SU-DHL-6 (cell line): ENCODE measurements at regions not wholly inside any gene's neighbourhood (a gene's known extent, or its start where the extent isn't known, plus 50 kb on each side); places are given as distances from the start of the nearest gene placed in this dataset.

Source experiments
- EZH2phosphoT487 ChIP-seq: fragments of 200-600 bp; sonication (generic), shearing (Covaris generic); conservative IDR thresholded peaks from 2 replicates; pipeline ENCODE4 v1.6.1; 2018; ENCODE audit warnings: mild to moderate bottlenecking, antibody characterized with exemption, low read length, moderate library complexity, mixed read lengths
- TF ChIP-seq, protein P1 (sequence below): fragments of 200-600 bp; sonication (generic); IDR thresholded peaks from one replicate; pipeline ENCODE4 v1.5.1; 2017; ENCODE audit warnings: antibody characterized with exemption, mild to moderate bottlenecking, low read length, moderate library complexity; ENCODE audit not compliant: insufficient read depth, poor library complexity, severe bottlenecking

- TF ChIP-seq, protein P1, sequence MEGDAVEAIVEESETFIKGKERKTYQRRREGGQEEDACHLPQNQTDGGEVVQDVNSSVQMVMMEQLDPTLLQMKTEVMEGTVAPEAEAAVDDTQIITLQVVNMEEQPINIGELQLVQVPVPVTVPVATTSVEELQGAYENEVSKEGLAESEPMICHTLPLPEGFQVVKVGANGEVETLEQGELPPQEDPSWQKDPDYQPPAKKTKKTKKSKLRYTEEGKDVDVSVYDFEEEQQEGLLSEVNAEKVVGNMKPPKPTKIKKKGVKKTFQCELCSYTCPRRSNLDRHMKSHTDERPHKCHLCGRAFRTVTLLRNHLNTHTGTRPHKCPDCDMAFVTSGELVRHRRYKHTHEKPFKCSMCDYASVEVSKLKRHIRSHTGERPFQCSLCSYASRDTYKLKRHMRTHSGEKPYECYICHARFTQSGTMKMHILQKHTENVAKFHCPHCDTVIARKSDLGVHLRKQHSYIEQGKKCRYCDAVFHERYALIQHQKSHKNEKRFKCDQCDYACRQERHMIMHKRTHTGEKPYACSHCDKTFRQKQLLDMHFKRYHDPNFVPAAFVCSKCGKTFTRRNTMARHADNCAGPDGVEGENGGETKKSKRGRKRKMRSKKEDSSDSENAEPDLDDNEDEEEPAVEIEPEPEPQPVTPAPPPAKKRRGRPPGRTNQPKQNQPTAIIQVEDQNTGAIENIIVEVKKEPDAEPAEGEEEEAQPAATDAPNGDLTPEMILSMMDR = no peak
- no peak for TF ChIP-seq EZH2phosphoT487
Measured at GRCh38 chr4:33722254-33722653, 2522.1 kb downstream of the ARAP2 start.
